HL-60 (cell line): ENCODE measurements at regions not wholly inside any gene's neighbourhood (a gene's known extent, or its start where the extent isn't known, plus 50 kb on each side); places are given as distances from the start of the nearest gene placed in this dataset.

Experiments used
- DNase-seq, 2 experiments: peaks; one replicate each; pipeline ENCODE4 v3.0.0-alpha.2; 2010 to 2020; ENCODE audit warnings: low read depth in 1 of 2, low spot score in 1 of 2
- H3K27ac ChIP-seq: fragments of 250-450 bp; sonication (Bioruptor Pico); replicated peaks from 2 replicates; pipeline ENCODE4 v1.5.1; 2020; ENCODE audit warnings: mild to moderate bottlenecking, moderate library complexity
- H3K27me3 ChIP-seq: fragments of 250-450 bp; sonication (Bioruptor Pico); 2 replicates; pipeline ENCODE4 v1.5.1; 2021; ENCODE audit warnings: mild to moderate bottlenecking, moderate library complexity; ENCODE audit not compliant: insufficient read depth, poor library complexity, severe bottlenecking
- H3K4me3 ChIP-seq: replicated peaks from 2 replicates; pipeline ENCODE4 v1.5.1; 2011; ENCODE audit warnings: mild to moderate bottlenecking, control low read depth, low read length; ENCODE audit not compliant: insufficient read depth
- CTCF ChIP-seq: IDR thresholded peaks from one replicate; pipeline ENCODE4 v1.5.1; 2011; ENCODE audit warnings: low read length, control low read depth, inconsistent platforms; ENCODE audit not compliant: insufficient read depth
- GABPA ChIP-seq: IDR thresholded peaks from 2 replicates; pipeline ENCODE4 v1.6.1; 2012; ENCODE audit warnings: low read depth
- POLR2AphosphoS5 ChIP-seq: IDR thresholded peaks from 2 replicates; pipeline ENCODE4 v1.6.1; 2012; ENCODE audit warnings: low read depth
- SPI1 ChIP-seq: IDR thresholded peaks from 2 replicates; pipeline ENCODE4 v1.6.1; 2012; ENCODE audit warnings: low read depth, mild to moderate bottlenecking, borderline replicate concordance
- TF ChIP-seq, protein P1 (sequence below): IDR thresholded peaks from 2 replicates; pipeline ENCODE4 v1.6.1; 2012; ENCODE audit warnings: low read depth; ENCODE audit not compliant: insufficient replicate concordance

DNA sequence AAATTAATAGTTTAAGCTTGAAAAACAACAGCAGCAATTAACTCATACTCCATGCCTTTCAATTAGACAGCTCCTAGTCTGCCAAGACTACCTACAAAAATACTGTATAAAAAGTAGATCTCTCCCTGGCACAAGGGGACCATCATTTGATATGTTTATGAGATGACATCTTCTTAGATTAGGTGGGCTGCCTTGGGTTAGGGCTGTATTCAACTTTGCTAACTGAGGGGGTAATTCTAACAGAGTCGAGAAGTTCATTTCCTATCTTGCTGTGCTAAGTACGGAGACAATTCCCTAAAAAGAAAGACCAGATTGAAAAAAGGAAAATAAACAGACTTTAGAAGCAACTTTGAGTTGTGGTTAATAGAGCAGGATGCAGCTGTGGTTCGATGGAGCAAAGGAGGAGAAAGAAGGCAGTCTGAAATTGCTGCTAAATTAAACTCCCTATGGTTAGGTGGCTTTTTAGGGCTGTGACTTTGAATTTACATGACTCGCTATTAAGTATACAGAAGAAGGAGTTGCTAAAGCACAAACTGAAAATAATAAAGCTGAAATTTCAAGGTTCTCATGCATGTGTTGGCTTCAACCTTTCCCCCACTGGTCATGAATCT lies 75.4 kb downstream of the CDC7 start:
- DNase-seq: no peak
- Histone ChIP-seq H3K4me3 (no peak overlapping the region), H3K27me3 (peaks cover 3% of the 10 kb centered on the region), H3K27ac (no peak overlapping the region)
- TF ChIP-seq GABPA (no peak), CTCF (no peak), SPI1 (no peak), POLR2AphosphoS5 (no peak)
- TF ChIP-seq, protein P1, sequence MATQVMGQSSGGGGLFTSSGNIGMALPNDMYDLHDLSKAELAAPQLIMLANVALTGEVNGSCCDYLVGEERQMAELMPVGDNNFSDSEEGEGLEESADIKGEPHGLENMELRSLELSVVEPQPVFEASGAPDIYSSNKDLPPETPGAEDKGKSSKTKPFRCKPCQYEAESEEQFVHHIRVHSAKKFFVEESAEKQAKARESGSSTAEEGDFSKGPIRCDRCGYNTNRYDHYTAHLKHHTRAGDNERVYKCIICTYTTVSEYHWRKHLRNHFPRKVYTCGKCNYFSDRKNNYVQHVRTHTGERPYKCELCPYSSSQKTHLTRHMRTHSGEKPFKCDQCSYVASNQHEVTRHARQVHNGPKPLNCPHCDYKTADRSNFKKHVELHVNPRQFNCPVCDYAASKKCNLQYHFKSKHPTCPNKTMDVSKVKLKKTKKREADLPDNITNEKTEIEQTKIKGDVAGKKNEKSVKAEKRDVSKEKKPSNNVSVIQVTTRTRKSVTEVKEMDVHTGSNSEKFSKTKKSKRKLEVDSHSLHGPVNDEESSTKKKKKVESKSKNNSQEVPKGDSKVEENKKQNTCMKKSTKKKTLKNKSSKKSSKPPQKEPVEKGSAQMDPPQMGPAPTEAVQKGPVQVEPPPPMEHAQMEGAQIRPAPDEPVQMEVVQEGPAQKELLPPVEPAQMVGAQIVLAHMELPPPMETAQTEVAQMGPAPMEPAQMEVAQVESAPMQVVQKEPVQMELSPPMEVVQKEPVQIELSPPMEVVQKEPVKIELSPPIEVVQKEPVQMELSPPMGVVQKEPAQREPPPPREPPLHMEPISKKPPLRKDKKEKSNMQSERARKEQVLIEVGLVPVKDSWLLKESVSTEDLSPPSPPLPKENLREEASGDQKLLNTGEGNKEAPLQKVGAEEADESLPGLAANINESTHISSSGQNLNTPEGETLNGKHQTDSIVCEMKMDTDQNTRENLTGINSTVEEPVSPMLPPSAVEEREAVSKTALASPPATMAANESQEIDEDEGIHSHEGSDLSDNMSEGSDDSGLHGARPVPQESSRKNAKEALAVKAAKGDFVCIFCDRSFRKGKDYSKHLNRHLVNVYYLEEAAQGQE: no peak

GRCh38 chr1:91578320-91579109 lies 77.9 kb downstream of the CDC7 start:
- TF ChIP-seq POLR2AphosphoS5 (no peak), SPI1 (no peak)
- TF ChIP-seq, protein P1: no peak
- no peak for DNase-seq
- no peak overlapping the region for H3K4me3 ChIP-seq
- no peak overlapping the region for H3K27ac ChIP-seq
- no peaks in the 10 kb centered on the region for H3K27me3 ChIP-seq

GRCh38 chr1:91579658-91580228 lies 79.1 kb downstream of the CDC7 start:
- H3K27me3 ChIP-seq: no peaks in the 10 kb centered on the region
- TF ChIP-seq SPI1 (no peak), CTCF (no peak)
- no peak for DNase-seq
- H3K4me3 ChIP-seq: no peak overlapping the region
- no peak overlapping the region for H3K27ac ChIP-seq

GRCh38 chr1:91582431-91582921 lies 81.8 kb downstream of the CDC7 start:
- TF ChIP-seq SPI1: peak; percentile 61; the same call in 1 of the 2 replicates
- TF ChIP-seq, protein P1: no peak
- no peak overlapping the region for H3K27ac ChIP-seq
- DNase-seq: peak in 1 of 2 experiments; percentile 40
- no peaks in the 10 kb centered on the region for H3K27me3 ChIP-seq
- H3K4me3 ChIP-seq: no peak overlapping the region
